Natural killer cell (primary cell): ENCODE measurements at regions not wholly inside any gene's neighbourhood (a gene's known extent, or its start where the extent isn't known, plus 50 kb on each side); places are given as distances from the start of the nearest gene placed in this dataset.

ENCODE experiments used
- ATAC-seq, 3 donors: fragments of 150-1000 bp in 2 of 3; fragments of 200-7000 bp in 1 of 3; cut with Tn5 transposase; 1 replicate in 1 of 3; 2 replicates in 2 of 3; pipeline ENCODE4 v1.10.0; 2021; ENCODE audit warnings: mild to moderate bottlenecking in 2 of 3, moderate library complexity in 2 of 3
- DNase-seq, 2 donors: peaks; one replicate each; pipeline versions ENCODE4 v3.0.0 to v3.0.0-alpha.2; 2013 to 2021; ENCODE audit warnings: mixed read lengths in 1 of 2
- H3K27ac ChIP-seq: one replicate; pipeline ENCODE4 v1.5.1; 2013; ENCODE audit warnings: mild to moderate bottlenecking, low read length
- H3K27me3 ChIP-seq: one replicate; pipeline ENCODE4 v1.6.1; 2013; ENCODE audit warnings: low read length; ENCODE audit not compliant: control insufficient read depth, insufficient read depth
- H3K36me3 ChIP-seq: one replicate; pipeline ENCODE4 v1.6.1; 2013; ENCODE audit warnings: low read length; ENCODE audit not compliant: control insufficient read depth, insufficient read depth
- H3K4me1 ChIP-seq: one replicate; pipeline ENCODE4 v1.6.1; 2013; ENCODE audit warnings: low read length; ENCODE audit not compliant: control insufficient read depth, insufficient read depth
- H3K4me3 ChIP-seq: one replicate; pipeline ENCODE4 v1.5.1; 2013; ENCODE audit warnings: low read length
- H3K9me3 ChIP-seq: one replicate; pipeline ENCODE4 v1.6.1; 2013; ENCODE audit warnings: low read length; ENCODE audit not compliant: control insufficient read depth, insufficient read depth
- H3K27ac Mint-ChIP-seq, 2 donors: one replicate each; pipeline ENCODE4 v1.8.0; 2022; ENCODE audit warnings: mild to moderate bottlenecking in 2 of 2, mixed read lengths in 2 of 2, moderate library complexity in 1 of 2
- H3K27me3 Mint-ChIP-seq, 2 donors: one replicate each; pipeline ENCODE4 v1.8.0; 2022; ENCODE audit warnings: low read depth in 2 of 2, mixed read lengths in 2 of 2
- H3K36me3 Mint-ChIP-seq: one replicate; pipeline ENCODE4 v1.8.0; 2022; ENCODE audit warnings: mixed read lengths
- H3K4me1 Mint-ChIP-seq, 2 donors: one replicate each; pipeline ENCODE4 v1.8.0; 2022; ENCODE audit warnings: mixed read lengths in 2 of 2
- H3K4me3 Mint-ChIP-seq: one replicate; pipeline ENCODE4 v1.8.0; 2022; ENCODE audit warnings: mild to moderate bottlenecking, moderate library complexity, mixed read lengths
- H3K9me3 Mint-ChIP-seq, 2 donors: one replicate each; pipeline ENCODE4 v1.8.0; 2022; ENCODE audit warnings: mixed read lengths in 2 of 2
- CTCF ChIP-seq: fragments of 200-600 bp; IDR thresholded peaks from one replicate; pipeline ENCODE4 v1.8.0; 2022; ENCODE audit warnings: antibody characterized with exemption
- WGBS: methylation state at CpG from one replicate; pipeline ENCODE4 v1.1.7; 2013; ENCODE audit warnings: missing lambda C conversion rate; ENCODE audit not compliant: insufficient coverage; 5-methylcytosine and 5-hydroxymethylcytosine counted together
- intact Hi-C: fragments of 100-400 bp; cut with micrococcal nuclease; formaldehyde crosslinking; loops from one replicate; pipeline ENCODE4 v1.14.2; 2022

GRCh38 chr13:104408733-104409132, 1342.5 kb upstream of the SLC10A2 start:
- no peak for ATAC-seq
- no peak for TF ChIP-seq CTCF
- no peaks in the 10 kb centered on the region for H3K9me3 ChIP-seq
- Mint-ChIP-seq H3K9me3 (peaks cover 5 to 13% of the 10 kb centered on the region in 2 donors), H3K4me1 (no peaks in the 10 kb centered on the region), H3K27me3 (no peaks in the 10 kb centered on the region), H3K4me3 (no peak overlapping the region), H3K27ac (no peak overlapping the region), H3K36me3 (no peaks in the 10 kb centered on the region)
- no peak overlapping the region for H3K4me3 ChIP-seq
- WGBS, result no CpG with 5 or more reads among the region's 1 CpG
- H3K4me1 ChIP-seq, result no peaks in the 10 kb centered on the region
- no peak for DNase-seq
- no peaks in the 10 kb centered on the region for H3K27me3 ChIP-seq
- no peaks in the 10 kb centered on the region for H3K36me3 ChIP-seq
- intact Hi-C loops, result no loop called here
- no peak overlapping the region for H3K27ac ChIP-seq

GRCh38 chr13:104404325-104404724, 1338.1 kb upstream of the SLC10A2 start:
- Histone ChIP-seq H3K36me3 (no peaks in the 10 kb centered on the region), H3K9me3 (no peaks in the 10 kb centered on the region), H3K4me3 (no peak overlapping the region), H3K27me3 (no peaks in the 10 kb centered on the region), H3K27ac (no peak overlapping the region), H3K4me1 (no peaks in the 10 kb centered on the region)
- Mint-ChIP-seq H3K27me3 (no peaks in the 10 kb centered on the region), H3K9me3 (peaks cover 13 to 23% of the 10 kb centered on the region in 2 donors), H3K27ac (no peak overlapping the region), H3K4me3 (no peak overlapping the region), H3K4me1 (no peaks in the 10 kb centered on the region), H3K36me3 (peaks cover 8% of the 10 kb centered on the region)
- TF ChIP-seq CTCF, result no peak
- DNase-seq (no peak), ATAC-seq (no peak)
- intact Hi-C loops, result no loop called here
- WGBS, result 91% methylated on average over 2 of the region's 2 CpGs

GRCh38 chr13:104389691-104390090, 1323.5 kb upstream of the SLC10A2 start:
- Mint-ChIP-seq H3K4me3 (no peak overlapping the region), H3K36me3 (no peaks in the 10 kb centered on the region), H3K4me1 (no peaks in the 10 kb centered on the region), H3K27ac (no peak overlapping the region), H3K27me3 (no peaks in the 10 kb centered on the region), H3K9me3 (peaks cover 8 to 16% of the 10 kb centered on the region in 2 donors)
- intact Hi-C loops, result no loop called here
- TF ChIP-seq CTCF, result no peak
- ATAC-seq (no peak), DNase-seq (no peak)
- no peak overlapping the region for H3K4me3 ChIP-seq
- H3K27me3 ChIP-seq, result no peaks in the 10 kb centered on the region
- WGBS, result 80% methylated on average over 2 of the region's 2 CpGs
- H3K4me1 ChIP-seq, result no peaks in the 10 kb centered on the region
- H3K27ac ChIP-seq, result no peak overlapping the region
- H3K36me3 ChIP-seq, result no peaks in the 10 kb centered on the region
- no peaks in the 10 kb centered on the region for H3K9me3 ChIP-seq

- Histone ChIP-seq H3K4me3 (no peak overlapping the region), H3K4me1 (no peaks in the 10 kb centered on the region), H3K9me3 (no peaks in the 10 kb centered on the region), H3K36me3 (no peaks in the 10 kb centered on the region), H3K27ac (no peak overlapping the region), H3K27me3 (no peaks in the 10 kb centered on the region)
- H3K9me3 Mint-ChIP-seq, result peaks cover 5 to 14% of the 10 kb centered on the region in 2 donors
- H3K4me1 Mint-ChIP-seq, result no peaks in the 10 kb centered on the region
- no peak overlapping the region for H3K27ac Mint-ChIP-seq
- DNase-seq (no peak), ATAC-seq (no peak)
- intact Hi-C loops, result no loop called here
- H3K36me3 Mint-ChIP-seq, result no peaks in the 10 kb centered on the region
- no CpG with 5 or more reads among the region's 3 CpGs for WGBS
- H3K27me3 Mint-ChIP-seq, result no peaks in the 10 kb centered on the region
- TF ChIP-seq CTCF, result no peak
- H3K4me3 Mint-ChIP-seq, result no peak overlapping the region
Observed at GRCh38 chr13:104387510-104387909, 1321.3 kb upstream of the SLC10A2 start.
